Ishikawa (cell line): ENCODE measurements at regions not wholly inside any gene's neighbourhood (a gene's known extent, or its start where the extent isn't known, plus 50 kb on each side); places are given as distances from the start of the nearest gene placed in this dataset.

Experiments used
- CEBPB ChIP-seq: IDR thresholded peaks from 2 replicates; pipeline ENCODE4 v1.6.1; 2012
- CREB1 ChIP-seq: IDR thresholded peaks from 2 replicates; pipeline ENCODE4 v1.6.1; 2012; ENCODE audit warnings: low read depth
- EGR1 ChIP-seq: IDR thresholded peaks from 2 replicates; pipeline ENCODE4 v1.6.1; 2012
- EP300 ChIP-seq: IDR thresholded peaks from 2 replicates; pipeline ENCODE4 v1.6.1; 2012; ENCODE audit warnings: borderline replicate concordance
- FOXM1 ChIP-seq: IDR thresholded peaks from 2 replicates; pipeline ENCODE4 v1.6.1; 2012; ENCODE audit warnings: low read depth, borderline replicate concordance
- MAX ChIP-seq: IDR thresholded peaks from 2 replicates; pipeline ENCODE4 v1.6.1; 2012
- NFIC ChIP-seq: IDR thresholded peaks from 2 replicates; pipeline ENCODE4 v1.6.1; 2012
- RAD21 ChIP-seq: IDR thresholded peaks from 2 replicates; pipeline ENCODE4 v1.6.1; 2012; ENCODE audit warnings: low read depth
- REST ChIP-seq: IDR thresholded peaks from 2 replicates; pipeline ENCODE4 v1.6.1; 2012; ENCODE audit warnings: low read depth, mild to moderate bottlenecking
- TAF1 ChIP-seq: IDR thresholded peaks from 2 replicates; pipeline ENCODE4 v1.6.1; 2012; ENCODE audit warnings: low read depth, mild to moderate bottlenecking
- TCF12 ChIP-seq: IDR thresholded peaks from 2 replicates; pipeline ENCODE4 v1.6.1; 2012; ENCODE audit warnings: low read depth
- TEAD4 ChIP-seq: IDR thresholded peaks from 2 replicates; pipeline ENCODE4 v1.6.1; 2012
- USF1 ChIP-seq: IDR thresholded peaks from 2 replicates; pipeline ENCODE4 v1.6.1; 2012
- YY1 ChIP-seq: IDR thresholded peaks from 2 replicates; pipeline ENCODE4 v1.6.1; 2012; ENCODE audit warnings: low read depth
- ZBTB7A ChIP-seq: IDR thresholded peaks from 2 replicates; pipeline ENCODE4 v1.6.1; 2012; ENCODE audit warnings: low read depth

- TF ChIP-seq EGR1, result no peak
Measured at GRCh38 chr18:24761765-24762164, 301.3 kb downstream of the HRH4 start.

GRCh38 chr18:24762511-24762910 is 302.1 kb downstream of the HRH4 start:
- TF ChIP-seq REST, result no peak
- no peak for TF ChIP-seq TAF1
- no peak for TF ChIP-seq EGR1

- no peak for TF ChIP-seq CREB1
- no peak for TF ChIP-seq YY1
- no peak for TF ChIP-seq RAD21
- TF ChIP-seq TEAD4, result no peak
- TF ChIP-seq TAF1, result no peak
- no peak for TF ChIP-seq EGR1
- TF ChIP-seq FOXM1, result no peak
- TF ChIP-seq TCF12, result no peak
- TF ChIP-seq NFIC, result no peak
- TF ChIP-seq REST, result no peak
- TF ChIP-seq CEBPB, result no peak
- no peak for TF ChIP-seq USF1
- no peak for TF ChIP-seq ZBTB7A
- no peak for TF ChIP-seq EP300
- no peak for TF ChIP-seq MAX
Measured at GRCh38 chr18:24763765-24764513, 303.5 kb downstream of the HRH4 start.

GRCh38 chr18:24764766-24765165 is 304.3 kb downstream of the HRH4 start:
- no peak for TF ChIP-seq RAD21
- TF ChIP-seq TAF1, result no peak
- no peak for TF ChIP-seq USF1
- no peak for TF ChIP-seq ZBTB7A
- no peak for TF ChIP-seq CEBPB
- TF ChIP-seq TCF12, result no peak
- no peak for TF ChIP-seq MAX
- no peak for TF ChIP-seq EP300

- TF ChIP-seq FOXM1, result no peak
- TF ChIP-seq REST, result no peak
- no peak for TF ChIP-seq TCF12
- no peak for TF ChIP-seq EGR1
- TF ChIP-seq EP300, result no peak
- no peak for TF ChIP-seq USF1
- no peak for TF ChIP-seq MAX
- no peak for TF ChIP-seq CREB1
- TF ChIP-seq NFIC, result no peak
- no peak for TF ChIP-seq TAF1
- no peak for TF ChIP-seq RAD21
- no peak for TF ChIP-seq CEBPB
- TF ChIP-seq YY1, result no peak
- TF ChIP-seq TEAD4, result no peak
- no peak for TF ChIP-seq ZBTB7A
Measured at GRCh38 chr18:24766376-24766775, 305.9 kb downstream of the HRH4 start.
